ENCODE measurements at regions not wholly inside any gene's neighbourhood (a gene's known extent, or its start where the extent isn't known, plus 50 kb on each side); places are given as distances from the start of the nearest gene placed in this dataset.
A peak's percentile ranks its signal among the peaks of the same experiment; 100 is the strongest.
"Not testable (repeated sequence)": the region's sequence is repeated elsewhere in the genome, so short reads cannot be mapped to it uniquely, and the experiment has no call there.

- no peak overlapping the region for H3K4me2 ChIP-seq
- no peaks in the 10 kb centered on the region for H3K9me3 ChIP-seq (ENCODE audit: low read depth)
- no peaks in the 10 kb centered on the region for H4K20me1 ChIP-seq (ENCODE audit: insufficient read depth, poor library complexity, severe bottlenecking)
- H3K4me3 ChIP-seq, result no peak overlapping the region
- H3K79me2 ChIP-seq, result no peaks in the 10 kb centered on the region
- 73% methylated on average over 2 of the region's 2 CpGs for WGBS (ENCODE audit: low lambda C conversion rate, missing lambda C conversion rate)
- no peaks in the 10 kb centered on the region for H3K4me1 ChIP-seq (ENCODE audit: insufficient read depth)
- TF ChIP-seq EZH2phosphoT487 (IDR thresholded peaks at IDR 0.05; ENCODE audit: low read depth, severe bottlenecking, unreplicated experiment), result no peak
- H3K27ac ChIP-seq, result no peak overlapping the region
- H3K36me3 ChIP-seq (replicated peaks; ENCODE audit: insufficient read depth, low read depth), result no peaks in the 10 kb centered on the region
- H3K9me2 ChIP-seq (replicated peaks; ENCODE audit: insufficient read depth), result no peaks in the 10 kb centered on the region
- no peaks in the 10 kb centered on the region for H3K27me3 ChIP-seq
- H2AFZ ChIP-seq, result no peak overlapping the region
- DNase-seq (ENCODE audit: low spot score), result no peak
Measured at GRCh38 chr3:89533275-89533674, 425.9 kb downstream of the EPHA3 start.

- H3K9me3 ChIP-seq (ENCODE audit: low read depth); H2AFZ ChIP-seq; H3K4me3 ChIP-seq; H3K4me2 ChIP-seq; H3K79me2 ChIP-seq; H3K36me3 ChIP-seq (replicated peaks; ENCODE audit: insufficient read depth, low read depth); H3K27ac ChIP-seq; H3K4me1 ChIP-seq (ENCODE audit: insufficient read depth); H3K27me3 ChIP-seq; DNase-seq (ENCODE audit: low spot score); H4K20me1 ChIP-seq (ENCODE audit: insufficient read depth, poor library complexity, severe bottlenecking); H3K9me2 ChIP-seq (replicated peaks; ENCODE audit: insufficient read depth): not testable (repeated sequence)
- 95% methylated on average over 6 of the region's 6 CpGs for WGBS (ENCODE audit: low lambda C conversion rate, missing lambda C conversion rate)
Measured at GRCh38 chr3:89554587-89554986, 447.2 kb downstream of the EPHA3 start.

GRCh38 chr3:89558711-89559110 is 451.3 kb downstream of the EPHA3 start:
- no peak for DNase-seq (ENCODE audit: low spot score)
- H3K4me3 ChIP-seq, result no peak overlapping the region
- WGBS (ENCODE audit: low lambda C conversion rate, missing lambda C conversion rate), result 79% methylated on average over 1 of the region's 1 CpG
- no peaks in the 10 kb centered on the region for H3K27me3 ChIP-seq
- TF ChIP-seq EZH2 (IDR thresholded peaks at IDR 0.05; ENCODE audit: borderline replicate concordance) (no peak), CTCF (IDR thresholded peaks at IDR 0.05; ENCODE audit: poor library complexity) (no peak), EZH2phosphoT487 (IDR thresholded peaks at IDR 0.05; ENCODE audit: low read depth, severe bottlenecking, unreplicated experiment) (no peak)
- no peaks in the 10 kb centered on the region for H3K36me3 ChIP-seq (replicated peaks; ENCODE audit: insufficient read depth, low read depth)
- H2AFZ ChIP-seq, result no peak overlapping the region
- H3K4me2 ChIP-seq, result no peak overlapping the region
- no peak overlapping the region for H3K27ac ChIP-seq
- H3K9me3 ChIP-seq (ENCODE audit: low read depth), result no peaks in the 10 kb centered on the region
- H3K9me2 ChIP-seq (replicated peaks; ENCODE audit: insufficient read depth), result no peaks in the 10 kb centered on the region
- H4K20me1 ChIP-seq (ENCODE audit: insufficient read depth, poor library complexity, severe bottlenecking), result no peaks in the 10 kb centered on the region
- H3K79me2 ChIP-seq, result no peaks in the 10 kb centered on the region
- no peaks in the 10 kb centered on the region for H3K4me1 ChIP-seq (ENCODE audit: insufficient read depth)

- TF ChIP-seq CTCF (IDR thresholded peaks at IDR 0.05; ENCODE audit: poor library complexity), result no peak
- Histone ChIP-seq H3K4me1 (ENCODE audit: insufficient read depth) (no peaks in the 10 kb centered on the region), H3K9me3 (ENCODE audit: low read depth) (no peaks in the 10 kb centered on the region), H3K79me2 (no peaks in the 10 kb centered on the region), H3K4me2 (no peak overlapping the region), H3K4me3 (no peak overlapping the region), H4K20me1 (ENCODE audit: insufficient read depth, poor library complexity, severe bottlenecking) (no peaks in the 10 kb centered on the region), H3K27ac (no peak overlapping the region), H3K9me2 (replicated peaks; ENCODE audit: insufficient read depth) (no peaks in the 10 kb centered on the region), H3K27me3 (no peaks in the 10 kb centered on the region), H2AFZ (no peak overlapping the region), H3K36me3 (replicated peaks; ENCODE audit: insufficient read depth, low read depth) (no peaks in the 10 kb centered on the region)
- peak; percentile 20 for DNase-seq (ENCODE audit: low spot score)
- whole genome bisulfite sequencing (ENCODE audit: low lambda C conversion rate, missing lambda C conversion rate), result 54% methylated on average over 1 of the region's 1 CpG
Measured at GRCh38 chr3:89560568-89560967, 453.1 kb downstream of the EPHA3 start.

GRCh38 chr3:89562373-89562772 is 455.0 kb downstream of the EPHA3 start:
- no peaks in the 10 kb centered on the region for H3K4me1 ChIP-seq (ENCODE audit: insufficient read depth)
- H4K20me1 ChIP-seq (ENCODE audit: insufficient read depth, poor library complexity, severe bottlenecking), result no peaks in the 10 kb centered on the region
- no peak overlapping the region for H3K4me3 ChIP-seq
- H3K79me2 ChIP-seq, result no peaks in the 10 kb centered on the region
- no peaks in the 10 kb centered on the region for H3K36me3 ChIP-seq (replicated peaks; ENCODE audit: insufficient read depth, low read depth)
- no peak overlapping the region for H2AFZ ChIP-seq
- TF ChIP-seq EZH2phosphoT487 (IDR thresholded peaks at IDR 0.05; ENCODE audit: low read depth, severe bottlenecking, unreplicated experiment) (no peak), EZH2 (IDR thresholded peaks at IDR 0.05; ENCODE audit: borderline replicate concordance) (no peak), CTCF (IDR thresholded peaks at IDR 0.05; ENCODE audit: poor library complexity) (no peak)
- no peaks in the 10 kb centered on the region for H3K9me2 ChIP-seq (replicated peaks; ENCODE audit: insufficient read depth)
- H3K4me2 ChIP-seq, result no peak overlapping the region
- H3K27ac ChIP-seq, result no peak overlapping the region
- no peaks in the 10 kb centered on the region for H3K27me3 ChIP-seq
- WGBS (ENCODE audit: low lambda C conversion rate, missing lambda C conversion rate), result 91% methylated on average over 1 of the region's 1 CpG
- no peaks in the 10 kb centered on the region for H3K9me3 ChIP-seq (ENCODE audit: low read depth)
- no peak for DNase-seq (ENCODE audit: low spot score)

Measured in hepatocyte (in vitro differentiated cells).